Skin of body (tissue), 1 donor: ENCODE measurements at regions not wholly inside any gene's neighbourhood (a gene's known extent, or its start where the extent isn't known, plus 50 kb on each side); places are given as distances from the start of the nearest gene placed in this dataset.

Experiments
- DNase-seq: peaks from one replicate; lab custom pipeline; 2025; lab: John Stamatoyannopoulos, UW

GRCh38 chr14:62084020-62084419, 321.8 kb downstream of the SNAPC1 start:
- no peak for DNase-seq

- DNase-seq, result no peak
These were observed 325.0 kb downstream of the SNAPC1 start for GRCh38 chr14:62087191-62087590.

- DNase-seq, result no peak
These were observed 331.5 kb downstream of the SNAPC1 start for GRCh38 chr14:62093736-62094135.

- no peak for DNase-seq
These were observed 334.9 kb downstream of the SNAPC1 start for GRCh38 chr14:62097072-62097471.

- no peak for DNase-seq
These were observed 335.6 kb downstream of the SNAPC1 start for GRCh38 chr14:62097824-62098223.

- no peak for DNase-seq
These were observed 336.1 kb downstream of the SNAPC1 start for GRCh38 chr14:62098357-62098756.

GRCh38 chr14:62099091-62099490, 336.9 kb downstream of the SNAPC1 start:
- no peak for DNase-seq

- DNase-seq, result no peak
These were observed 339.0 kb downstream of the SNAPC1 start for GRCh38 chr14:62101189-62101588.

GRCh38 chr14:62101673-62102348, 339.6 kb downstream of the SNAPC1 start:
- no peak for DNase-seq

- no peak for DNase-seq
These were observed 340.1 kb downstream of the SNAPC1 start for GRCh38 chr14:62102349-62102725.

- DNase-seq, result no peak
These were observed 341.2 kb downstream of the SNAPC1 start for GRCh38 chr14:62103464-62103863.

GRCh38 chr14:62110941-62111340, 348.7 kb downstream of the SNAPC1 start:
- DNase-seq, result no peak

GRCh38 chr14:62117010-62117750, 355.0 kb downstream of the SNAPC1 start:
- peak; percentile 66 for DNase-seq

- no peak for DNase-seq
These were observed 355.5 kb downstream of the SNAPC1 start for GRCh38 chr14:62117751-62118105.

GRCh38 chr14:62118461-62118860, 356.2 kb downstream of the SNAPC1 start:
- DNase-seq, result no peak

- no peak for DNase-seq
These were observed 356.7 kb downstream of the SNAPC1 start for GRCh38 chr14:62118871-62119270.

- no peak for DNase-seq
These were observed 361.7 kb downstream of the SNAPC1 start for GRCh38 chr14:62123961-62124360.

GRCh38 chr14:62125793-62126192, 363.6 kb downstream of the SNAPC1 start:
- no peak for DNase-seq

- DNase-seq, result peak; percentile 54
These were observed 364.8 kb downstream of the SNAPC1 start for GRCh38 chr14:62126879-62127478.

GRCh38 chr14:62130441-62130840, 368.2 kb downstream of the SNAPC1 start:
- no peak for DNase-seq

- DNase-seq, result peak; percentile 68
These were observed 371.7 kb downstream of the SNAPC1 start for GRCh38 chr14:62133776-62134550.

- no peak for DNase-seq
These were observed 376.4 kb downstream of the SNAPC1 start for GRCh38 chr14:62138593-62138992.
